GM12878 (cell line): ENCODE measurements at regions not wholly inside any gene's neighbourhood (a gene's known extent, or its start where the extent isn't known, plus 50 kb on each side); places are given as distances from the start of the nearest gene placed in this dataset.

Experiments used
- ATAC-seq: fragments of 200-7000 bp; cut with Tn5 transposase; 3 replicates; pipeline ENCODE4 v1.9.1; 2020; ENCODE audit warnings: mild to moderate bottlenecking, moderate library complexity
- BruUV-seq: library from RNA; stranded (reverse); fragments of 400-500 nt; replicated peaks from 2 replicates; lab custom pipeline; 2021; lab: Mats Ljungman, UMichigan
- CTCF ChIA-PET: fragments of 300-600 bp; sonication (Branson Sonifier 250); formaldehyde crosslinking; extraction: SDS; loops from one replicate; lab custom pipeline; 2021; ENCODE audit warnings: inconsistent platforms; lab: Yijun Ruan, JAX
- POLR2A ChIA-PET: fragments of 350-600 bp; formaldehyde crosslinking; extraction: SDS; loops from one replicate; lab custom pipeline; 2021; ENCODE audit warnings: inconsistent platforms; lab: Charles Lee
- RAD21 ChIA-PET: fragments of 300-600 bp; sonication (Branson Sonifier 250); formaldehyde crosslinking; loops from one replicate; lab custom pipeline; 2023; ENCODE audit warnings: antibody characterized with exemption; ENCODE audit not compliant: unreplicated experiment; lab: Charles Lee
- SMC1A ChIA-PET: fragments of 300-600 bp; sonication (Branson Sonifier 250); formaldehyde crosslinking; loops from one replicate; lab custom pipeline; 2023; ENCODE audit not compliant: unreplicated experiment, uncharacterized antibody; lab: Charles Lee
- DNase-seq: peaks from one replicate; pipeline ENCODE4 v3.0.0-alpha.2; 2011; ENCODE audit warnings: low read depth, low spot score
- FAIRE-seq: peaks from 3 replicates; lab custom pipeline; 2011; peaks lifted over from hg19 to GRCh38; lab: Jason Lieb, UNC
- H2AFZ ChIP-seq: 2 replicates; pipeline ENCODE4 v1.6.0; 2011; ENCODE audit warnings: low read depth, low read length, control low read depth; ENCODE audit not compliant: control insufficient read depth
- H3K27ac ChIP-seq: 2 replicates; pipeline ENCODE4 v1.5.1; 2011; ENCODE audit warnings: control low read depth; ENCODE audit not compliant: control insufficient read depth, insufficient read depth
- H3K27me3 ChIP-seq, 2 experiments: replicated peaks in 1 of 2; 2 replicates each; pipeline versions ENCODE4 v1.6.0 to v1.6.1; 2011; ENCODE audit warnings: low read length in 1 of 2; ENCODE audit not compliant: control insufficient read depth in 2 of 2, insufficient read depth in 2 of 2
- H3K36me3 ChIP-seq, 2 experiments: 2 replicates each; pipeline ENCODE4 v1.5.1; 2011; ENCODE audit warnings: low read length in 1 of 2; ENCODE audit not compliant: control insufficient read depth in 2 of 2, insufficient read depth in 2 of 2
- H3K4me1 ChIP-seq: 2 replicates; pipeline ENCODE4 v1.6.1; 2011; ENCODE audit warnings: mild to moderate bottlenecking, low read length, moderate library complexity, mixed read lengths; ENCODE audit not compliant: control insufficient read depth, insufficient read depth
- H3K4me2 ChIP-seq: 2 replicates; pipeline ENCODE4 v1.6.0; 2011; ENCODE audit warnings: control low read depth; ENCODE audit not compliant: control insufficient read depth, insufficient read depth
- H3K4me3 ChIP-seq: fragments of 200-600 bp; sonication (generic); 2 replicates; pipeline ENCODE4 v1.5.1; 2016
- H3K79me2 ChIP-seq: 2 replicates; pipeline ENCODE4 v1.6.0; 2011; ENCODE audit warnings: low read length; ENCODE audit not compliant: control insufficient read depth, insufficient read depth
- H3K9ac ChIP-seq: 2 replicates; pipeline ENCODE4 v1.8.0; 2011; ENCODE audit warnings: low read length, control low read depth, mixed read lengths; ENCODE audit not compliant: control insufficient read depth, insufficient read depth
- H3K9me3 ChIP-seq: replicated peaks from 3 replicates; pipeline ENCODE4 v1.5.1; 2011; ENCODE audit warnings: mild to moderate bottlenecking, low read length; ENCODE audit not compliant: control insufficient read depth, insufficient read depth
- H4K20me1 ChIP-seq: 2 replicates; pipeline ENCODE4 v1.6.0; 2011; ENCODE audit not compliant: control insufficient read depth, insufficient read depth
- CBFB ChIP-seq: IDR thresholded peaks from 2 replicates; pipeline ENCODE4 v1.6.1; 2016; ENCODE audit warnings: antibody characterized with exemption, low read depth
- JUND ChIP-seq: IDR thresholded peaks from 2 replicates; pipeline ENCODE4 v1.6.1; 2012; ENCODE audit warnings: low read depth, mild to moderate bottlenecking, low read length, improper control_type of control experiment, moderate library complexity
- POLR2AphosphoS2 ChIP-seq: IDR thresholded peaks from 2 replicates; pipeline ENCODE4 v1.6.1; 2011; ENCODE audit warnings: low read depth, mild to moderate bottlenecking, low read length, improper control_type of control experiment, moderate library complexity
- SIN3A ChIP-seq: IDR thresholded peaks from 2 replicates; pipeline ENCODE4 v1.6.1; 2012; ENCODE audit warnings: low read depth, low read length, improper control_type of control experiment
- YY1 ChIP-seq: IDR thresholded peaks from 2 replicates; pipeline ENCODE4 v1.6.1; 2011; ENCODE audit warnings: low read depth, mild to moderate bottlenecking, low read length
- ZNF622 ChIP-seq: fragments of 450-650 bp; IDR thresholded peaks from 2 replicates; pipeline ENCODE4 v1.6.1; 2017; ENCODE audit warnings: mild to moderate bottlenecking, inconsistent platforms
- WGBS: methylation state at CpG from one replicate; pipeline ENCODE4 v1.1.6; 2016; ENCODE audit warnings: low lambda C conversion rate; ENCODE audit not compliant: insufficient replicate concordance, insufficient coverage; ENCODE audit errors: missing lambda C conversion rate; 5-methylcytosine and 5-hydroxymethylcytosine counted together
- in situ Hi-C: fragments of 300-500 bp; cut with MboI; formaldehyde crosslinking; loops from 9 replicates; pipeline ENCODE4 v1.14.3; 2018; ENCODE audit warnings: mixed read lengths
- intact Hi-C: fragments of 100-400 bp; cut with micrococcal nuclease; formaldehyde crosslinking; loops from one replicate; pipeline ENCODE4 v1.14.2; 2022; ENCODE audit not compliant: unreplicated experiment
- TF ChIP-seq, protein P1 (sequence below): fragments of 150-350 bp; IDR thresholded peaks from 2 replicates; pipeline ENCODE4 v1.6.1; 2016; ENCODE audit warnings: low read depth, low read length
- TF ChIP-seq, protein P2 (sequence below): IDR thresholded peaks from 2 replicates; pipeline ENCODE4 v1.6.1; 2012; ENCODE audit warnings: improper control_type of control experiment, low read depth, low read length; ENCODE audit not compliant: insufficient replicate concordance
- TF ChIP-seq, protein P3 (sequence below): IDR thresholded peaks from 2 replicates; pipeline ENCODE4 v1.6.1; 2011; ENCODE audit warnings: mild to moderate bottlenecking, low read depth, low read length, moderate library complexity; ENCODE audit not compliant: insufficient replicate concordance

DNA sequence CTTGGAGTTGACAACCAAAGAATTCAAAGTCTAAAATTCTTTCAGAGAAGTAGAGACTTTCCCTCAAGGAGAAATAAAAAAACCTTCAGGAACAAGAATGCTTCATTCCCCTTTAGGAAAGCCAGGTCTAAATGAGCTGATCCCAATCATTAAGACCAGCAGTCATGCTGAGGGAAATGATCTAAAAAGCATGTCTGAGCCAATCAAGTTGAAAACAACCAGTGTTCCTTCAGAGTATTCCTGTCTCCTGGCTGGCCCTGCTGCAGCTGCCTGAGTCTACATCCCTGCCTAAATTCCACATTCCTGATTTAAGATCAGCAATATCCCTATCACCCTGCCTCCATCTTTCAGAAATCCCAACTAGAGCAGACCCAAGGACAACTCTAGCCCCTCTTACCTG lies 244.5 kb downstream of the PLK2 start:
- ATAC-seq (no peak), DNase-seq (no peak), FAIRE-seq (no peak)
- TF ChIP-seq YY1 (no peak), JUND (no peak)
- TF ChIP-seq, protein P1, sequence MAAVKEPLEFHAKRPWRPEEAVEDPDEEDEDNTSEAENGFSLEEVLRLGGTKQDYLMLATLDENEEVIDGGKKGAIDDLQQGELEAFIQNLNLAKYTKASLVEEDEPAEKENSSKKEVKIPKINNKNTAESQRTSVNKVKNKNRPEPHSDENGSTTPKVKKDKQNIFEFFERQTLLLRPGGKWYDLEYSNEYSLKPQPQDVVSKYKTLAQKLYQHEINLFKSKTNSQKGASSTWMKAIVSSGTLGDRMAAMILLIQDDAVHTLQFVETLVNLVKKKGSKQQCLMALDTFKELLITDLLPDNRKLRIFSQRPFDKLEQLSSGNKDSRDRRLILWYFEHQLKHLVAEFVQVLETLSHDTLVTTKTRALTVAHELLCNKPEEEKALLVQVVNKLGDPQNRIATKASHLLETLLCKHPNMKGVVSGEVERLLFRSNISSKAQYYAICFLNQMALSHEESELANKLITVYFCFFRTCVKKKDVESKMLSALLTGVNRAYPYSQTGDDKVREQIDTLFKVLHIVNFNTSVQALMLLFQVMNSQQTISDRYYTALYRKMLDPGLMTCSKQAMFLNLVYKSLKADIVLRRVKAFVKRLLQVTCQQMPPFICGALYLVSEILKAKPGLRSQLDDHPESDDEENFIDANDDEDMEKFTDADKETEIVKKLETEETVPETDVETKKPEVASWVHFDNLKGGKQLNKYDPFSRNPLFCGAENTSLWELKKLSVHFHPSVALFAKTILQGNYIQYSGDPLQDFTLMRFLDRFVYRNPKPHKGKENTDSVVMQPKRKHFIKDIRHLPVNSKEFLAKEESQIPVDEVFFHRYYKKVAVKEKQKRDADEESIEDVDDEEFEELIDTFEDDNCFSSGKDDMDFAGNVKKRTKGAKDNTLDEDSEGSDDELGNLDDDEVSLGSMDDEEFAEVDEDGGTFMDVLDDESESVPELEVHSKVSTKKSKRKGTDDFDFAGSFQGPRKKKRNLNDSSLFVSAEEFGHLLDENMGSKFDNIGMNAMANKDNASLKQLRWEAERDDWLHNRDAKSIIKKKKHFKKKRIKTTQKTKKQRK, result no peak
- POLR2A ChIA-PET, result no interaction called here
- no peaks in the 10 kb centered on the region for H3K36me3 ChIP-seq
- no peaks in the 10 kb centered on the region for H3K4me1 ChIP-seq
- H3K27ac ChIP-seq, result no peak overlapping the region
- no peak overlapping the region for H2AFZ ChIP-seq
- SMC1A ChIA-PET, result interaction anchor here (0.6 to 1.0 kb wide), 2 partner anchors 10 to 15 kb away, joined by 3 read pairs; no protein-coding TSS in a partner anchor
- no peak overlapping the region for H3K4me2 ChIP-seq
- H4K20me1 ChIP-seq, result no peaks in the 10 kb centered on the region
- in situ Hi-C loops (no loop called here), intact Hi-C loops (no loop called here)
- no peaks in the 10 kb centered on the region for H3K79me2 ChIP-seq
- BruUV-seq, result no TSS peak
- no peak overlapping the region for H3K4me3 ChIP-seq
- H3K9ac ChIP-seq, result no peak overlapping the region
- no peaks in the 10 kb centered on the region for H3K27me3 ChIP-seq
- RAD21 ChIA-PET, result no interaction called here
- H3K9me3 ChIP-seq, result no peaks in the 10 kb centered on the region
- CTCF ChIA-PET, result no interaction called here

DNA sequence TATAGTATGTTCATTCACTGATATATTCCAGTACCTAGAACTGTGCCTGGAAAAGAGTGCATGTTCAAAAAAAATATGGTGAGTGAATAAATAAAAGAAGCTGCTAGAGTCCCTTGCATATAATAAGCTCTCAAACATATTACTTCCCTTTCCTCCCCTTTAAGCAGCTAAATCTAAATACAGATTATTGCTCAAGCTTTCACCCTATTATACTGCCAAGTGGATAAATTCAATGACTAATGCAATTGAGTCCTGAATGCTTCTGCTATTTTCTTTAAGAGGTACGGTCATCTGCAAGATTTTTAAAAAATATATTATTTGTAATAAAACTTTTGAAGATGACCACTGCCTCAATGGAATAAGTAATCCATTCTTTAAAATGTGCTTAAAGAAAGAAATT lies 248.4 kb downstream of the PLK2 start:
- Histone ChIP-seq H3K79me2 (no peaks in the 10 kb centered on the region), H4K20me1 (no peaks in the 10 kb centered on the region), H3K4me2 (no peak overlapping the region), H3K9me3 (no peaks in the 10 kb centered on the region), H3K4me3 (no peak overlapping the region), H3K27ac (no peak overlapping the region), H2AFZ (no peak overlapping the region), H3K27me3 (no peaks in the 10 kb centered on the region), H3K4me1 (no peaks in the 10 kb centered on the region), H3K36me3 (no peaks in the 10 kb centered on the region), H3K9ac (no peak overlapping the region)
- ChIA-PET RAD21 (no interaction called here), SMC1A (interaction anchor here (0.8 kb wide), 1 partner anchor 750 kb away, joined by 3 read pairs; no protein-coding TSS in a partner anchor), CTCF (no interaction called here), POLR2A (no interaction called here)
- in situ Hi-C loops, result no loop called here
- DNase-seq, result no peak
- intact Hi-C loops, result no loop called here
- WGBS, result 60% methylated on average over 1 of the region's 1 CpG
- no TSS peak for BruUV-seq
- FAIRE-seq, result no peak
- no peak for ATAC-seq
- TF ChIP-seq, protein P2, sequence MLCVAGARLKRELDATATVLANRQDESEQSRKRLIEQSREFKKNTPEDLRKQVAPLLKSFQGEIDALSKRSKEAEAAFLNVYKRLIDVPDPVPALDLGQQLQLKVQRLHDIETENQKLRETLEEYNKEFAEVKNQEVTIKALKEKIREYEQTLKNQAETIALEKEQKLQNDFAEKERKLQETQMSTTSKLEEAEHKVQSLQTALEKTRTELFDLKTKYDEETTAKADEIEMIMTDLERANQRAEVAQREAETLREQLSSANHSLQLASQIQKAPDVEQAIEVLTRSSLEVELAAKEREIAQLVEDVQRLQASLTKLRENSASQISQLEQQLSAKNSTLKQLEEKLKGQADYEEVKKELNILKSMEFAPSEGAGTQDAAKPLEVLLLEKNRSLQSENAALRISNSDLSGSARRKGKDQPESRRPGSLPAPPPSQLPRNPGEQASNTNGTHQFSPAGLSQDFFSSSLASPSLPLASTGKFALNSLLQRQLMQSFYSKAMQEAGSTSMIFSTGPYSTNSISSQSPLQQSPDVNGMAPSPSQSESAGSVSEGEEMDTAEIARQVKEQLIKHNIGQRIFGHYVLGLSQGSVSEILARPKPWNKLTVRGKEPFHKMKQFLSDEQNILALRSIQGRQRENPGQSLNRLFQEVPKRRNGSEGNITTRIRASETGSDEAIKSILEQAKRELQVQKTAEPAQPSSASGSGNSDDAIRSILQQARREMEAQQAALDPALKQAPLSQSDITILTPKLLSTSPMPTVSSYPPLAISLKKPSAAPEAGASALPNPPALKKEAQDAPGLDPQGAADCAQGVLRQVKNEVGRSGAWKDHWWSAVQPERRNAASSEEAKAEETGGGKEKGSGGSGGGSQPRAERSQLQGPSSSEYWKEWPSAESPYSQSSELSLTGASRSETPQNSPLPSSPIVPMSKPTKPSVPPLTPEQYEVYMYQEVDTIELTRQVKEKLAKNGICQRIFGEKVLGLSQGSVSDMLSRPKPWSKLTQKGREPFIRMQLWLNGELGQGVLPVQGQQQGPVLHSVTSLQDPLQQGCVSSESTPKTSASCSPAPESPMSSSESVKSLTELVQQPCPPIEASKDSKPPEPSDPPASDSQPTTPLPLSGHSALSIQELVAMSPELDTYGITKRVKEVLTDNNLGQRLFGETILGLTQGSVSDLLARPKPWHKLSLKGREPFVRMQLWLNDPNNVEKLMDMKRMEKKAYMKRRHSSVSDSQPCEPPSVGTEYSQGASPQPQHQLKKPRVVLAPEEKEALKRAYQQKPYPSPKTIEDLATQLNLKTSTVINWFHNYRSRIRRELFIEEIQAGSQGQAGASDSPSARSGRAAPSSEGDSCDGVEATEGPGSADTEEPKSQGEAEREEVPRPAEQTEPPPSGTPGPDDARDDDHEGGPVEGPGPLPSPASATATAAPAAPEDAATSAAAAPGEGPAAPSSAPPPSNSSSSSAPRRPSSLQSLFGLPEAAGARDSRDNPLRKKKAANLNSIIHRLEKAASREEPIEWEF, result no peak
- TF ChIP-seq ZNF622 (no peak), SIN3A (no peak), POLR2AphosphoS2 (no peak), CBFB (no peak)
- TF ChIP-seq, protein P3, sequence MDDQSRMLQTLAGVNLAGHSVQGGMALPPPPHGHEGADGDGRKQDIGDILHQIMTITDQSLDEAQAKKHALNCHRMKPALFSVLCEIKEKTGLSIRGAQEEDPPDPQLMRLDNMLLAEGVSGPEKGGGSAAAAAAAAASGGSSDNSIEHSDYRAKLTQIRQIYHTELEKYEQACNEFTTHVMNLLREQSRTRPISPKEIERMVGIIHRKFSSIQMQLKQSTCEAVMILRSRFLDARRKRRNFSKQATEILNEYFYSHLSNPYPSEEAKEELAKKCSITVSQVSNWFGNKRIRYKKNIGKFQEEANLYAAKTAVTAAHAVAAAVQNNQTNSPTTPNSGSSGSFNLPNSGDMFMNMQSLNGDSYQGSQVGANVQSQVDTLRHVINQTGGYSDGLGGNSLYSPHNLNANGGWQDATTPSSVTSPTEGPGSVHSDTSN, result no peak
